Left ventricle myocardium superior (tissue), 1 donor: ENCODE measurements at regions not wholly inside any gene's neighbourhood (a gene's known extent, or its start where the extent isn't known, plus 50 kb on each side); places are given as distances from the start of the nearest gene placed in this dataset.

ENCODE experiments used
- ATAC-seq: fragments of 200-7000 bp; cut with Tn5 transposase; one replicate; pipeline ENCODE4 v1.9.1; 2020; ENCODE audit warnings: mild to moderate bottlenecking, moderate library complexity
- DNase-seq: peaks from one replicate; pipeline ENCODE4 v3.0.0-alpha.2; 2020
- intact Hi-C: fragments of 100-400 bp; cut with micrococcal nuclease; formaldehyde crosslinking; loops from one replicate; pipeline ENCODE4 v1.11.0; 2022
- donor health status: DM: no; HTN: yes; CAD: no; lungs with severe emphysema.

DNA sequence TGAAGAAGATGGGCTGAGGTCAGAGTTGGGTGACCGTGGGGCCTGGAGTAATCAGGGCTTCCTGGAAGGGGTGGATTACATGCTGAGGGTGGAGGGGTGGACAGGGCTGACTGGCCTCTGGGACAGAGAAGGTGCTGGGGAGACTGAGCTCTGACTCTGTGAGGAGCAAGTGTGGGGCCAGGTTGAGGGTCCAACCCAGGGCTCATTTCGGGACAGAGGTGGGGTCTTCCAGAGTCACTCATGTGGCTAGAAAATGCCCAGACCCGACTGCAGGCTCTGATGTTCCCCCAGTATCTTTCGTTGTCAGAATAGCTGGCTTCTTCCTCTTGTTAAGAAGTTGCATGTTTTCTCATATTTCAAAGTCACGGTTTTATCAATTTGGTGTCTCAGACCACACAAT is 311.8 kb downstream of the PTPRU start:
- intact Hi-C loops = no loop called here
- DNase-seq (no peak), ATAC-seq (no peak)

DNA sequence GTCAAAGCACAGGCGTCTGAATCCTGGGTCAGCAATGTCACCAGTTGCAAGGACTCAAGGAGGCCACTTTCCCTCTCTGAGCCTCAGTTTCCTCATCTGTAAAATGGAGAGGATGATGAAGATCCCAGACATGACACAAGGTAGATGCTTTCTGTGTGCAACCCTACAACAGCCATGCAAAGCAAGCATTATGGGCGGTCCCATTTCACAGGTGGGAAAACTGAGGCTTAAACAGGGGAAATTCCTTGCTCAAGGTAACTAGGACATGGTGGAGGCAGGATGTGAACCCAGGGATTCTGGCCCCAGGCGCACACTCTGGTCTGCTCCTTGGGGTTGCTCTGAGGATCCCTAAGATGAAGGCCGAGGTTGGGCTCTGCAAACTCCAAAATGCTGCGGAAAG is 311.0 kb downstream of the PTPRU start:
- ATAC-seq = no peak
- intact Hi-C loops = no loop called here

DNA sequence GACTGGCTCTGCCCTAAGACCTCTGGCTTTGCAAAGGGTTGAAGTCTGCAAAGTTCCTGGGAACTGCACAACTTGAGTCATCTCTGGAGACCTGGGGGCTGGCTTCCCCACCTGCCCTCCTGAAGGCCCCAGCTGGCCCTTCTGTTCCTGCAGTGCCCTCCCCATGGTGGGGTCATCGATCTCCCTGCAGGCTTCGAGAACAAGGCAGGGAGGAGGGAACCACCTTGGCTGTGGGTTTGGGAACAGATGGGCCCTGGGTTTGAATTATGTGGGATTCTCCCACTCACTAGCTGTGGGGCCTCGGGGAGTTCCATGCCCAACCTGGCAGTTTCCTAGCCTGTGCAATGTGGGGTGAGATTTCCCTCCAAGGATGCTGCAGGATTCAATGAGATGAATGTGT is 310.2 kb downstream of the PTPRU start:
- no peak for DNase-seq
- no peak for ATAC-seq
- intact Hi-C loops = no loop called here

More for the DNA sequence above, 311.0 kb downstream of the PTPRU start:
- no peak for DNase-seq

DNA sequence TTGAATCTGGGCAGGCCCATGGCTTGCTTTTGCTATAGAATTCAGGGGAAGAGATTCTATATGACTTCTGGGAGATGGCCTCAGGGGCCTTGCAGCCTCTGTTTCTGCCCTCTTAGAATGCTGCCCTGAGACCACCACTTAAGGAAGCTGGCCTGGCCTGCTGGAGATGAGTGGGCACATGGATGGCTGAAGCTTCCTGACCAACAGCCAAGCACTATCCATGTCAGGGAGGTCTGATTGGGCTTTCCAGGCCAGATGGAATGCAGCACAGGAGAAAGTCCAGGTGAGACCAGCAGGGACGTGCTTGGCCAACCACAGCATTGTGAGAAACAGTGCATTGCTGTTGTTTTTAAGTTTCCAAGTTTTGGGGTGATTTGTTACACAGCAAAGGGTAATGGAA is 308.1 kb downstream of the PTPRU start:
- ATAC-seq (no peak), DNase-seq (no peak)
- intact Hi-C loops = no loop called here

DNA sequence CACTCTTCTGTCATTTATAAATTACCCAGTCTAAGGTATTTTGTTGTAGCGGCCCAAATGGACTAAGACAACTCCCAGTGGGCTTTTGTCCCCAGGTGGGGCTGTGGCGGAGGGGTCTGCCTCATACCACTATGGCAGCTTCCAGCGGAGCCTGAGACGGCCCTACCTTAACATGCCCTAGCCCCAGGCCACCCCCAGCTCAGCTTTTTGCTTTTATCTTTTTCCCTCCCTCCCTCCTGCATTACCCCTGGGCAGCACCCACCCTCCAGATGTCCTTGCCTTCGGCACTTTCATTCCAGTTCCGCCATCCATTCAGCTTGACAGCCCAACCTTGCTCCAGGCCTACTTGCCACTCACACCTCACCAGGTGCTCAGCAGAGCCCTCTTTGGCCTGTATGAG is 307.3 kb downstream of the PTPRU start:
- intact Hi-C loops = no loop called here
- ATAC-seq (no peak), DNase-seq (no peak)

DNA sequence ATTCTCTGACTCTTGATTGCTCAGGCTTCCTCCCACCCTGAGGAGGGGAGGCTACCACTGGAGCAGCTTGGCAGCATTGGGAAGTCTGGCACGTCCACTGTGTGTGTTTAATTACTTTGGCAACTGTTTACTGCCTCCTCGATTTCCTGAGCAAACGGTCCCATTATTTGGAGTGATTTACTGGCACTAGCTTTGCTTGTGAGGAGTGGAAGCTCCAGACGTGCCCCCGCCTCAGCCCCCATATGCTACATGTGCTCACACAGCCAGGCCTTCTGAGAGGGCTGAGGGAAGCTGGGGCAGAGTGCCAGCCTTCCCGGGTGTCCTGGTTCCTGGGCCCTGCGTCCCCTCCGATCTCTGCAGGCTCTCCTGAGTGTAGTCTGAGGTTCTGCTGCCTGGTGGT is 306.2 kb downstream of the PTPRU start:
- intact Hi-C loops = no loop called here
- ATAC-seq (no peak), DNase-seq (no peak)

DNA sequence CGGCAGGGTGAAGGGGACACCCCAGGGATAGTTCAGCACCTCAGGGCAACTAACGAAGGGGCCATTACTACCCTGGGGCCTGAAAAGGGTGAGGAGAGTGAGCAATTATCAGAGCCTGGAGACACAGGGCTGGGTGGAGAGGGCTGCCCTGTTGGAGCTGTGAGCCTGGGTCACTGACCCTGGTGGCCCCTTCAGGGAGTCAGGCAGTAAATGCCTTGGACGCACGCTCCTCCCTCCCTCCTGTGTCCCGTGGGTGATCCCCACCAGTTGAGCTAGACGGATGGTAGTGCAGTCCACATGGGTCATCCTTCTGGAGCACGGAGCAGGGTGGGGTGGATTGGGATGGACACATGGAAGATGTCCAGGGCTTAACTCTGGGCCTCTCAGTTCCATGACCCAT is 305.3 kb downstream of the PTPRU start:
- DNase-seq (no peak), ATAC-seq (no peak)

DNA sequence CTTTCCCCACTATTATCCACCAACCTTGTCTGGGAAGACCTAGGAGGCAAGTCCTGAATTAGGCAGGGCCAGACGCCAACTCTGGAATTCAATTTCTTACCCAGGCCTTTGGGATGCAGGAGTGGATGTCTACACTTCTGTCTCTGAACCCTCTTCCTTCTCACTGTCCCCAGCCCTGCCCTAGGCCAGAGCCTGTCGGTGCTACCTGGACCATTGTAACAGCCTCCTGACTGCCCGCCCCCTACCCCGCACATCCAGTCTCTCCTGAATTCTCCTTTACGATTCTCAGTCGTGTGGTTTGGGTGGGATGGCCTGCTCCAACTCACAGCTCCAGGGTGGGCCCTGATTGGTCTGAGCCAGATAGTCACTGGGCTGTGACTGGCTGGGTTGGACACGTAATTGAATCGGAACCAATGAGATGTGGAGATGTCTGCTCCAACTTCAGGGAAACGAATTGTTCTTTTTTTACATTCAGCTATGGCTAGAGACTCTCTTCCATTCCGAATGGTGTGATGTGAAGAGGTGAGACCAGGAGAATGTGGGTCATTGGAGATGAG is 304.6 kb downstream of the PTPRU start:
- ATAC-seq (no peak), DNase-seq (no peak)
- intact Hi-C loops = no loop called here

More for the DNA sequence above, 305.3 kb downstream of the PTPRU start:
- intact Hi-C loops = no loop called here

DNA sequence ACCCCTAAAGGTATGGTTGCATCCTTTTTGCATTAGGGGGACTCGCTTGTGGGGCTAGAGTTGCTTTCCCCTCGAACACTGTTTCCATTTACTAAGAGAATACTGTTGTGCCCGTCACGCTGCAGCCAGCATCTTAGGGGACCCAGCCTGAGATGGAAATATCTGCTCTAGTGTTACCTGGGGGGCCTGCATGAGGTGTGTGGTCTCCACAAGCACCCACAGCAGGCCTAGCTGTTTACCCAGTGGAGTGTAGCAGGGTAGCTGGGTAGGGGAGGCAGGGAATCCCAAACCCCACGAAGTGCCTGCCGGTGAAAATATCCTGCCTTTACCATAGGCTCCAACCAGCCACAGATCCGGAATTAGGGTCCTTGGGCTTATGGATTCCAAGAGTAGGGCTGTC is 303.6 kb downstream of the PTPRU start:
- intact Hi-C loops = no loop called here
- DNase-seq = no peak
- ATAC-seq = no peak

DNA sequence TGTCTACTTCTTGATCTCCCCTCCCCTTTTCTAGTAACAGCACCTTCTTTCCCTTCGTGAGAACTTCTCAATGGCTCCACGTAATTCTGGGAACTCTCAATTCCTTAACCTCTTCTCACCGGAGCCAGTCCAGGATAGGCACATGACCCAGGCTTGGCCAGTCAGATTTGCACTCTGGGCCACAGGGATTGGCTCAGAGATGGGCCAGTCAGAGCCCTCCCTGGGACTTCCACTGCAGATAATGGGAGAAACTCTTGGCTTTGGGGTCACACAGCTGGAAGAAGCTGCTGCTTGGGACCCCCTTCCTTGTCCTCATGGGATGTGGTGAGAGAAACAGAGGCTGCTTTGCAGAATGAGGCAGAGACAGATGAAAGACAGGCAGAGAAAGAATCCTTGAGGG is 302.3 kb downstream of the PTPRU start:
- intact Hi-C loops = no loop called here
- ATAC-seq (no peak), DNase-seq (no peak)

DNA sequence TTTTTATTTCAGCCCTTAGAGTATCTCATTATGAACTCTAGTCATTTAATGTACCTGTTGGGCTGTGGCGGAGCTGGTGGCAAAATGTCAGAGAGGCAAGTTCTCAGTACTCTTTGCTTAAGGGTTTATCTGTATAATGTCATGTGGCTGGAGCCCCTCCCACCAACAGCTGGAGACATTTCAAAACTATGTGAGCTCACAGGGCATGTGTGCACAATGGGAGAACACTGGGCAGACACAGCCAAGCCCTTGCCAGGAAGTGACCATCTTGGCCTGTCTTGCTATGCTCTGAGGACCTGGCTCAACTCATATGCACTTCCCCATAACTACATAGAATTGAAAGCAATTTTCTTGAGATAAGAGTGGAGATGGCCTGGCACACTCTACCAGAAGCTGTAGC is 296.4 kb downstream of the PTPRU start:
- ATAC-seq = no peak
- DNase-seq = no peak
- intact Hi-C loops = no loop called here

DNA sequence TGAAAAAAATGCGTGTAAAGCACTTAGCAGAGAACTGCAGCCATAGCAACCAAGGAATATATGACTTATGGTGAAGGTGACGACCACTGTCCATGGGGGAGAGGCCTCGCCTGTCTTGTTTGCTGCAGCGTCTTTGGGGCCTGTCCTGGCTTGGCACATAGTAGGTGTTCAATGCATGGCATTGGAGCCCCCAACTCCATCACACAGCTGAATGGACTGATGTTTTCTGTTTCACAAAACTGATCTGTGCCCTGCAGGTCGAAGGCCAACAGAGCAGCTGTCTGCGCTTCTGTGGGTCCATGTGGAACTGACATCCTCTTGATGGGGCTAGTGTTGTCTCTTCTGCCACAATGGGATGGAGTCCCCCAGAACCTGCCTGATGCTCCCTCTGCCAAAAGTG is 296.0 kb downstream of the PTPRU start:
- ATAC-seq = no peak
- intact Hi-C loops = no loop called here
- no peak for DNase-seq

DNA sequence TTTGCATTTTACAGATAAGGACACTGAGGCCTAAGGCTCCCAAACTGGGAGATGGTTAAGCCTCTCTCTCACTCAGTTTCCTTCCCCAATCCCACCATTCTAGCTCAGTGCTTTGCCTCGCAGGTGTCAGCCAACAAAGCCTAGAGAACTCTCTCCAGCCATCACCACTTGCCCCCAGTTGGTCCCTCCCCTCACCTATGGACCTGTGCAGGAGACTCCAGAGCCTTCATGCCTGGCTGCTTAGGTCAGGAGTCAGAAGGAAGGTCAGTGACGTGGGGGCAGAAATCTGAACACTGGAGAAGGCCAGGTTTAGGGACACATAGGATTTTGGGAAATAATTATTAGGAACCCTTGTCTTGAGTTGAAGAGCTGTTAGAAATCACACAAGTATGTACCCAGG is 295.3 kb downstream of the PTPRU start:
- DNase-seq (no peak), ATAC-seq (no peak)
- intact Hi-C loops = no loop called here

DNA sequence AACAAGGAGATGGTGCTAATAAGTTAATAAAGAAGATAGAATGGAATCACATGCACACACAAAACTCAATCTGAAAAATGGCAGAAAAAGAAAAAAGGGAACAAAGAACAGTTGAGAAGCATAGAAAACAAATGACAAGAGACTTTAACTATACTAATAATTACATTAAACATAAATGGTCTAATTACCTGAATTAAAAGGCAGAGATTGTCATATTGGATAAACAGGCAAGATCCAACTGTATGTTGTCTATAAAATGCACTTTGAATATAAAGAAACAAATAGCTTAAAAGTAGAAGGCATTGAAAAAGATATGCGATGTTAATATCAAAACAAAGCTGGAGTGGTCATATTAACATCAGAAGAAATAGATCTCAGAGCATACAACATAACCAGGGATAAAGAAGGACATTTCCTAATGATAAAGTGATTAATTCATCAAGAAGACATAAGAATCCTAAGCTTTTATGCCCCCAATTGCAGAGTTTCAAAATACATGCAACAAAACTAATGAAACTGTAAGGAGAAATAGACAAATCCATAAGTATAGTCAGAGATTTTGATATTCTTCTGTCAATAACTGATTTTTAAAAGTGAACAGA is 293.5 kb downstream of the PTPRU start:
- ATAC-seq = no peak

DNA sequence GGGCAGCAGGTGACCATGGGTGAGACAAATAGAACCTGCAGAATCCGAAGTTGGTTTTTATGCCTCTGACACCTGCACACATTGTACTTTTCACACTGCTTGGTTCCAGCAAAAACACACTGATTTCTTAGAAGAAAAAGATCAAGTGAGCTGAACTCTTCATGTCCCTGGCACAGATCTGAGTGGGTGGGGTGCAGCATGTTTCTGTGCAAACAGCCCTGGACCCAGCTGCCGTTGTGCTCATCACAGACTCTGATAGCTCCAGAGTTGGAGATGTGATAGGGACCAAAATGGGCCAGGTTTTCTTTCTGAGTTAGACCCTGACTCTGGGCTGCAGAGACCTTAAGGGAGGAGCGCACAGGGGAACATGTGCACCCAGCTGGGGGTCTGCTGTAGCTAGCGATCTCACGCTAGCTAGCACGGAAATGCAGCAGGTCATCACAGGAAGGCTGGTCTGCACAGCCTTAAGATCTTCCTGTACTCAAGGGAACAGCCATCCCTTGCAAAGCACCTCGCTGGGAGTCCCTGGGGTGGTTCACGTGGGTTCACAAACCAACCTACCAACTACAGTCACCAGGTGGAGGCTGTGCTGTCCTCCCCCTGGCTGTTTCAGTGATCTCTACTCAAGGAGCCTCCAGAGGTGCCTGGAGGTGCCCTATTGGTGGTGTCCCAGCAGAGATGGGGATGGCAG is 291.1 kb downstream of the PTPRU start:
- DNase-seq (no peak), ATAC-seq (no peak)
- intact Hi-C loops = no loop called here

More for the DNA sequence above, 293.5 kb downstream of the PTPRU start:
- DNase-seq = no peak
- intact Hi-C loops = no loop called here

DNA sequence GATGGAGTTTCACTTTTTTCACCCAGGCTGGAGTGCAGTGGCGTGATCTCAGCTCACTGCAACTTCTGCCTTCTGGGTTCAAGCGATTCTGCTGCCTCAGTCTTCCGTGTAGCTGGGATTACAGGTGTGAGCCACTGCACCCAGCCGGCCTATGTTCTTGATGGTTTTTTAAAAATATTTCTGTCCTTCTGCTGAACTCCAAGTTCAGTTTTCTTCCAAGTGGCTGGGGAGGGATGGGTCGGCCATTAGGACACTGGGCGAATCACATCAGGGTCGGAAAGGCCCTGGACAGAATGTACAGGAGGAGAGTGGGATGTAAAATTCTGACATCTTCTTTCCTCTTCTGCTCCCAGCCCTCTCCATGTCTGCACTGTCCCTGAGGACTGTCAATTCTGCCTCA is 289.6 kb downstream of the PTPRU start:
- intact Hi-C loops = no loop called here
- no peak for DNase-seq
- ATAC-seq = no peak

DNA sequence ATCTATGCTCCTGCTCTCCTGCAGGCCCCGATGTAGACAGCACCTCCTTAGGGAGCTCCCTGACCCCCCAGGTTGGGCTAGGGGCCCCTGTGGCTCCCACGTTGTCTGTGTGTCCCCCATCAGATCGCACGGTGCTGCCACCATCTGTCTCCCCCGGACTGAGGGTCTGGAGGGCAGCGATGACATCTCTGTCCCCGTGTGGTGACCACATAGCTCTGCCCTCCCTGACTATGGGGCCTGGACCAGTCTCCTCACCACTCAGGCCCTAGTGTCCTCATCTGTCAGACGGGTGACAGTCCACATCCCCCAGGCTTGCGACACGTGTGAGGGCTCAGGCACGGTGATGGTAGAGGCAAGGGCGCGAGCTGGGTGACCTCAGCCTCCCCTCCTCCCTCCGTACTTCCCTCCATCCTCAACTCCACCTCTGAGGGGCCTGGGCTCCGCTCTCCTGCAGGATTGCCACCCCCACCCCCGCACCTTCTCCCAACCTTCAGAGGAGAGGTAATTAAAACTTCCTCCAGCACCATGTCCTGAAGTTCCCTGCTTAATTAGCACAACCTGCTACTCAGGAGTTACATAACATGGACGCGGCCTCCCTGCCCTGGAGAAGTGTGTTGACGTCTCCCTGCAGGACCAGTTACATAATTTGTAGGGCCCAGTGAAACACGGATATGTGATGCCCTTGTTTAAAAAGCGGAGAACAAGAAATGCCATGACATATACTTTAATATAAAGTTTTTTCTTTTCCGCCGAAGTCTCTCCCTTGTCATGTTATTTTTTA is 288.2 kb downstream of the PTPRU start:
- DNase-seq (no peak), ATAC-seq (no peak)
- intact Hi-C loops = no loop called here

DNA sequence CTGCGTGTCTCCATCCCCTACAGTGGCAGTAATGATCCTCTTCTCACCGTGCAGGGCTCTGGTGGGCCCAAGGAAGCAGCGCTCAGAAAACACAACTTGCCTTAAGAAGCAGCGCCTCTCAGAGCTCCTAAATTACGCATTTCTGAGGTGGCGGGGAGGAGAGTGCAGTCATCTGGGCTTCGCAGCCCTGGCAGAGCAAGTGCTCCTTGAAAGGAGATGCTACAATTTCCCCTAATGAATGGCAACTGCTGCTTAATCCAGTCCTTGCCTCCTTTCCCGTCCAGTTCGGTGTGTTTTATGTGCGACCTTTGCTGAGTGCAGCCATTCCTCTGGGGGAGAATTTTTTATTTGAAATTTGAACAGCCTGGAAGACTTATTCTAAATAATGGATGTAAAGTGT is 287.3 kb downstream of the PTPRU start:
- intact Hi-C loops = no loop called here
- ATAC-seq (no peak), DNase-seq (no peak)

DNA sequence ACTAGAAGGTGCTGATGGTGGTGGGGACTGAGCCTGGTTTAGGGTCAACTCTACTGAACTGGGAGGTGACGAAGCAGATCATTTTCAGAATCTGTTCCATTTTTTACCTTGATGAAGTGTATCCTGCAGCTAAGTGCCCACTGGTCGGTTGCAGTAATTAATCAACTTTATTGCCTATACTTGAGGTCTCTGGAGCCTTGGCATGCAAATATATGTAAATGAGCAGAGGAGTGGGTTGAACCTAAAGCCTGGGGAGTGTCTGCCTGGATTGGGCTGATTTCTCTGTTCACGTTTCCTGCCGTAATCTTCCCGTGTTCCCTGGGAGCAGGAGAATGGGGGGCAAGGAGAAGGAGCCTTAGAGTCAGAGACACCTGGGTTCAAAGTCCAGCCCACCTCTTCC is 286.8 kb downstream of the PTPRU start:
- DNase-seq (no peak), ATAC-seq (no peak)
- intact Hi-C loops = no loop called here

DNA sequence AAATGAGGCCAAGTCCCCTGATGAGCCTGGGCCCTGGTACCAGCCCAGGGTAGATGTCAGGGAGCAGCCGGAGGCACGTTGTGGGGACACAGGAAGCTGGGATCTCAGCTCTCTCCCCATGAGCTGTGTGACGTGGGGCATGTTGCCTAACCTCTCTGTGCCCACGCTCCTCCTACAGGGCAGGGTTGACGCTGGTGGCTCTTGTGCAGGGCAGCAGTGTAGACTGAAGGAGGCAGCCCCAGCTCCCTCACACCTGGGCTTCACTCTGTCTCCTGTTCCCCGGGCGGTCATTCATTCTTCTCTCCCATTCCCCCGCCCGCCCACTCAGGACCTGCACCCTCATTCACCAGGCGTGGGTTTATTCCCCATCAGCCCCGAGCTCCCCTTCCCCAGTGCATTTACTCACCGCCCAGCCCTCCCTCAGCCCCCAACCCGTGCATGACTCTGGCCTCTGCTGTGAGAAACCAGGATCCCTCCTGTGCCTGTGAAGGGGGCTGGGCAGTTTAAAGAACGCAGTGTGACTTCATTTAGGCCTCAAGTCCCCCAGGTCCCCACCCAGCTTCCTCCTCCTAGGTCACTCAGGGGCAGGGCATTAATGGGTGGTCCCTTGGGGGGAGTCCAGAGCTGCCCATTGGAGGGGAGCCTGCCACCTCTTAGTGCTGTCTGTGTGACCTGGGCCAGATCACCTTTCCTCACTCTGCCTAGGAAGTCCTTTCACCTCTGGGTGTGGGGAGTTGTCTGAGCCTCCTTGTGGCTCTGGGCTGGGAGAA is 285.7 kb downstream of the PTPRU start:
- intact Hi-C loops = no loop called here
- no peak for ATAC-seq
- no peak for DNase-seq
